ENCODE measurements at regions not wholly inside any gene's neighbourhood (a gene's known extent, or its start where the extent isn't known, plus 50 kb on each side); places are given as distances from the start of the nearest gene placed in this dataset.
"Not testable (repeated sequence)": the region's sequence is repeated elsewhere in the genome, so short reads cannot be mapped to it uniquely, and the experiment has no call there.

DNA sequence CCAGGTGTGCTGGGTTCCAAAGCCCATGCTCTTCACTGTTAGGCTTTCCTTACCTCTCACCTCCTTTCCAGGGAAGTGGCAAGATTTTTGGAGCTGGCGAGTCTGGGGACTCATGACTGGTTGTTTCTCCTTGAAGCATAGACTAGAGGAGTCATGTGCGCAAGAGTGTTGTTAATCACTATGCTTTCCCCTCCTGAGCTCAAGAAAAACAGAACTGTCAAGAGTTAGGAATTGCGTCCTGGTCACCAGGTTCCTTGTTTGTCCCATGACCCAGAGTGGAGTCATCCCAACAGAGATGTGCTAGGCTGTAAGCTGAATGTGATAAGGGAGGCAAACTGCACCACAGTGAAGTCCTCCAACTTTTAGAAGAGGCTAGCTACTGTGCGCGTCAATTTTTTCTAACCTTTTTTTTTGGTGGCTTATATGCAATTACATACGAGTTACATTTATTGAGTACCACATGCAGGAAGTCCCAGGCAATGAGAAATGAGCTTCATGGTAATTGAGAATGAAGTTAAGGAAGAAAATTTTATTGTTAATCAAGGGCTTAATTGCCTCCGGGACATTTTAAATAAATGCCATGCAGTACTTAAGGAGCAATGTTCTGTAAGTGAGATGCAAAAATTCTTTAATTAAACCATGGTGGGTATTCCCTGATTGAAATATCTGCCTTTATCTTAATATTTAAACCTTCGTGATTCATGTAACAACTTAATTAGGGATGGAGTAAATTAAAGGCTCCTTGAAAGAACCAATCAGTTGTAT is 233.9 kb downstream of the ZIC5 start:
- DNase-seq (ENCODE audit: low read depth in 2 of 2) = no peak

DNA sequence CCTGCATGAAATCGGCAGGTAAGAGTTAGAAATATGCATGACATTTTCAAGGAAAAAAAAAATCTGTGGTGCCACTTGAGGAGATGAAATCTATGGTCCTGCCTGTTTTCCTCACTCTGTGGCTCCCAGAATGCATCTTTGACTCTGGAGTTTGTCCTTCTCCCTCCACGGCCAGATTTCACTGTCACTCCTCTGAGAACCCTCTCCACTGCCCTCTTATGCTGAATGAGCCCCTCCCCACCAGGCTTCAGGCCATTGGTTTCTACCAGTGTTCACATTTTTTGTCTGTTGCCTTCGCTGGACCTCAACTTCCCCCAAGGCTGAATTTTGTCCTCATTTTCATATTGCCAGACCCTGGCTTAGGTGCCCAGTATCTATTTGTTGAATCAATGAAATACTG is 235.0 kb downstream of the ZIC5 start:
- no peak for DNase-seq (ENCODE audit: low read depth in 2 of 2)

DNA sequence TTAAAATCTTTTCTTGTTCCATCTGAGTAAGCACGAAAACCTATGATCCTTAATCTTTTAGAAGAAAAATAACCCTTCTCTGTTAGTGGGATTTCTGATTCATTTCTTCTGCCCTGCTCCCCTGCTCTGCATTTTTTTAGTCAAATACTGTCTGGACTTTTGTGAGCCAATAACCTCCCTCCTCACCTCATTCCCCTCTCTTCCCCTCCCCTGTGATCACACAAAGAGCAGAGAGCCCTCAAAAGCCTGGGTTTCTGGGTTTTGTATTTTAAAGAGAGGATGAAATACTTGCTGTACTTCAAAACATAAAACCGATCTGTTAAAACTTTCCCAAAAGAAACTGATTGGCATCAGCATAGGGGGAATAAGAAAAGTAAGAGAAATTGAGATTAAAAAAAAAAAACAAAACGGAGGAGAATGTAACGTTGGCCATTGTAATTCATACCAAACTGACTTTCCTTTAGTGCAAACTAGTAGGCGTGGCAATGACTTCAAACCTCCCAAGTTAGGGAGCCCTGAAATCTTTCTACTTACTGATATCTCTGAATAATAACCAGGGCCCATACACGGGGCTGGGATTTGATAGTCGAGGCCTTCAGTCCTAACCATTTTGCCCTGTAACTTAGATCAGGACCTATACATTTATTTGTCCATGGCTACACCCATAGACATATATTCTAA is 232.9 kb downstream of the TM9SF2 start:
- DNase-seq (ENCODE audit: low read depth in 2 of 2) = no peak

DNA sequence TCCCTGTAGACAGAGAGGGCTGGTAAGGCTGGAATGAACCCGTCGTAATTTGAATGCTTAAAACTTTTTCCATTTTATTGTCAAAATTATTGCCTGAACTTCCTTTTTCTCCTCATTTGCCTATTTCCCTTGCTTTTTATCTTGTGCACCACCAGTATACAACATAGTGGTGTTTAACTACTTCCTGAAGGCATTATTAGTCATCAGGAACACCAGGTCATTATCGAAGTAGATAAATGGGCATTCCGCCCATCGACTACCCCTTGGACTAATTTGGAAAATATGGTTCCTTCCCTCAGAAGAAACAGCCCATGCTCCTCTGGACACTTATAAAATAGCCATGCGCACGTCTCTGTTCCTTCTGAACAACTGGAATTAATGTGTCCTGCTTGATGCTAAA is 232.1 kb downstream of the TM9SF2 start:
- DNase-seq (ENCODE audit: low read depth in 2 of 2) = no peak

DNA sequence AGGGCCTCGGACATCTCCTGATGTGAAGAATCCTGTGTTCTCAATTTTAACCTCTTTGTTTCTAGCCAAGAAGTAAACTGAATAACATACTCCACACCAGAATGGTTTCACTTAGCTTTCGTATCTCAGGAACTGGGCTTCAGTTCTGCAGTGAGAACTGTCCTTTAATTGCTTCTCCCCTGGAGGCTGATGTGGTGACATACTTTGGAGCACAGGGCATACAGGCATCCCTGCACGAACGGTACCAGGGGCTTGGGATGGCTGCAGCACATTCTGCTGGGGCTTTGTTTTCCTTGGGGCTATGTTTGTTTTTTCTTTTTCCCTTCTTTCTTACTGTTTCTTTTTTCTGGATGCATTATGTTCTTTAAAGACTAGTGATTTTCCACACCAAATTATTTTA is 230.5 kb downstream of the TM9SF2 start:
- no peak for DNase-seq (ENCODE audit: low read depth in 2 of 2)

DNA sequence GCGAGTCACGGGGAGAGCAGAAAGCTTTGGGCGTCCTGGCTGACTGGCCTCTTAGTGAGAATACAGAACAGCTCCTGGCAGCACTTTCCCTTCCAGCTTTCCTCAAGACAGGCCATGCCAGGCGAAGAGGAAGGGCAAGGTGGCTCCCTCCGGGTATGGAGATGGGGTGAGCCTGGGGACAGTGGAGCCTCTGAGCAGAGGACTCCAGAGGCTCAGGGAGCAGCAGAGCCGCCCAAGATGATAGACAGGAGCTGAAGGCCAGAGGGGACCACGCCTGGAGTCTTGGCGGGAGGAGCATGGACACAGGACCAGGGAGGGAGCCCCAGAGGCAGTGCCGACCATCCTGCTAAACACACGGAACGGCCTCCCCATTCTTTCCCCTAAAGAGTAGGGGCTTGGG is 229.1 kb downstream of the TM9SF2 start:
- DNase-seq (ENCODE audit: low read depth in 2 of 2) = no peak

DNA sequence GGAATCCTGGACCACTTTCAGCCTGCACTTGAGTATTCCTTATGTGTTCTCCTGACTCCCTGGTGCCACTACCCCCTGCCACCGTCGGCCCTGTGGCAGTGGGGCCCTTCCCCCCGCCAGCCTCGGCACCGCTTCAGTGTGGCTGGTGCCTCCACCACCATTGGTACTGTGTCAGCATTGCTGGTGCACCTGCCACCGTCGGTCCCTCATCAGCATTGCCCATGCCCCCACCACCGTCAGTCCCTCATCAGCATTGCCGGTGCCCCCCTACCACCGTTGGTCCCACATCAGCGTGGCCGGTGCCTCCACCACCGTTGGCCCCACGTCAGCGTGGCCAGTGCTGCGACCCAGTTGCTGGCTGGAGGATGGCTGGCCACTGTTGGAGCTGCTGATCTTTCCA is 228.5 kb downstream of the TM9SF2 start:
- no peak for DNase-seq (ENCODE audit: low read depth in 2 of 2)

DNA sequence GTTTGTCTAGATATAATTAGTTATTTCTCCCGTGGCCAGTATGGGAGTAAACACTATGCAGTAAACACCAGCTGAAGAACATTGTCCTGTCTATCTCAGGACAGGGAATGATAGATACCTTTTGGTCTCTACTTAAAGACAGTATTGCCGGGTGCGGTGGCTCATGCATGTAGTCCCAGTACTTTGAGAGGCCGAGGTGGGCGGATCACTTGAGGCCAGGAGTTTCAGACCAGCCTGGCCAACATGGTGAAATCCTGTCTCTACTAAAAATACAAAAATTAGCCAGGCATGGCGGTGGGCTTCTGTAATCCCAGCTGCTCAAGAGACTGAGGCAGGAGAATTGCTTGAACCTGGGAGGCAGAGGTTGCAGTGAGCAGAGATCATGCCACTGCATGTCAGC is 226.4 kb downstream of the TM9SF2 start:
- DNase-seq (ENCODE audit: low read depth in 2 of 2) = not testable (repeated sequence)

DNA sequence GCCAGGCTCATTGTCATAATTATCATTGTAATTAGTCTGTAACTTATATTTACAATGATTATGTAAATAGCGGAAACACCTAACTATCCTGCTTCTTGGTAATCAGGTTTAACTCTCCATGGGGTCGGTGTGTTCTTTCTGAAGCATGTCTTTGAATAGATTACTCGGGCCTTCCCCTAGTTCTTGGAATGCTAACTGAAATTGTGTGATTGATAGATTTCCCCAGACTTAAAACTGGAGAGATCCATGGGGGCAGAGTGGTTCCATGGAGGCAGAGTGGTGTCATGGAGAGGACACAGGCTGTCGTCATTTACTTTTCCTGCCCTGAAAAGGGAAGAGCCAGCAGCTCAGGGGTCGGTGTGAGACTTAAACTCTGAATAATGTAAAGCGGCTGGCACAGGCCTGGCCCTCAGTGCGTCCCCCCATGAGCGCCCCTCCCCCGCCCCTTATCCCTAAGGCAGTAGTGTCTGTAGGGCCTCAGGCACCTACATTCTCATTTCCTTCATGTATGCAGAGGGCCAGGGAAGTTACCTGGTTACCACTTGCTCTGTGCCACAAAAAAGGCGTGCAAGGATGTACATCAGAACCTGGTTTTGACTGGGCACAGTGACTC is 225.1 kb downstream of the TM9SF2 start:
- DNase-seq (ENCODE audit: low read depth in 2 of 2) = no peak

DNA sequence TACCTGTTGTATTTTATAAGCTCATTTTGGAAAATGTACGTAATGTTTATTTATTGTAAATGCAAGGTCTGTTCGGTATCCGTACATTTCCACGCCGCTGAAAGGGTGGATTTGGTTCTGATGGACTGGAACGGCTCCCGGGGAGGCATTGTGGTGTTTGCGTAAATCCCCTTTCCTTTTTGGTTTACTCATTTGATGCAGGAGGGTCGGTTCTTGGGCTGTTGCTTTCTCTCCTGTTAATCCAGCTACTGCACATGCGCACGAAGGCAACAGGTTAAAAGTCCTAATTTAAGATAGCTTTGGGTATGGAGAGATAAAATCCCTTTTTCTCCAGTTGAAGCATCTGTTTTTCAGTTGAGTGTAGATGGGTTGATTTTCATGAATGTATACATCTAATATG is 224.4 kb downstream of the TM9SF2 start:
- no peak for DNase-seq (ENCODE audit: low read depth in 2 of 2)

DNA sequence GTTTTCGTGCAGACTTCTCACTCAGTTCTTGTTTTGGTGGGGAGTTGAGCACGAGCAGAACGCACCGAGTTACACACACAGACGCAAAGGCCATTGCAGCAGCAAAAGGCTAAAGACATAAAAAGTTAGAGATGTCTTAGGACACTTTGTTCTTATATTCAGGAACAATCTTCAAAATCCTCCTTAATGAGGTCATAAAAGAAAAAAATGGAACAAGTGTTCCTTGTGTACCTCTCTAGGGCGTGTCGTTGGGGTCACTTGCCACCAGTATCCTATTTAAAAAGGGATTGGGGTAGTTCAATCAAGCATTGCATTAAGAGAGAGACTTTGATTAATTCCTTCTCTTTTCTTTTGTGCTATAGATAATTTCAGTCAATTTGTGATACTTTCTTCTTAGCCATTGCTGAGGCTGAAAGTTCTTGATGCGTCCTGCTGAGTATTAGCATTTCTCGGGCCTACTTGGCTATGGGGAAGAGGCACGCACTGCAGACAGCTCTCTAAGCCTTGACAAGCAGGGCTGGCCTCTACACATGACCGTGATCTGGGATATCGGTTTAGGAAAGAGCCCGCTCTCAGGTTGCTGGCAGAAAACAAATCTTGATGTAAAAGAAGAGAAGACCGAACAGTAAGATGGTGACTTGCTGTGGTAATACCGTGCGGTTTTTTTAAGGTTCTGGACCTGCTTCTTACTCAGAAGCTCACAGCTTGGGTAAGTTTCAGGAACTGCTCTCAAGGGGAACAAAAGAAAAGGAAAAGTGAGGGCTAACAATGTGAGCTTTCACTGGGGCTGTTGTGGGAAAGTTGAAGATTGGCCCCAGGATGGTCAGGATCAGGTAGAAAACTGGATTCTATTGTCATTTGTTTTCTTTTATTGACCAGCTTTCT is 223.6 kb downstream of the TM9SF2 start:
- DNase-seq (ENCODE audit: low read depth in 2 of 2) = no peak

DNA sequence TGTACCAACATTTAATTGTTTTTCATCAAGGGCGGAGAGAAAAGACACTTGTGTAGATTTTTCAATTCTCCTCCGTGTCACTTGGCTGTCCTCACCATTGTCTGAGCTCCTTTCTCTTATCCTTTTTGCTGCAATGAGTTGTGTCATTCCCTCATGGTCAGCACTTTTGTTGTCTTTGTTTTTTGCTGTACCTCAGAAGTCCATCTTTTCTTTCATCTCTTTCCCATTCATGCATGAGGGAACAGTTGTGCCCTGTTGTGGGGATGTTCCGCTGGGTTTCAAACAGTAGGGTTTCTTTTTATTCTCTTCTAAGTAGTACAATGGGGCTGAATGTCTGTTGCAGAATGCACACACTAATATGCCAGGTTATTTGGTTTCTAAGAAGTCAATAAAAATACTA is 222.6 kb downstream of the TM9SF2 start:
- DNase-seq (ENCODE audit: low read depth in 2 of 2) = no peak

DNA sequence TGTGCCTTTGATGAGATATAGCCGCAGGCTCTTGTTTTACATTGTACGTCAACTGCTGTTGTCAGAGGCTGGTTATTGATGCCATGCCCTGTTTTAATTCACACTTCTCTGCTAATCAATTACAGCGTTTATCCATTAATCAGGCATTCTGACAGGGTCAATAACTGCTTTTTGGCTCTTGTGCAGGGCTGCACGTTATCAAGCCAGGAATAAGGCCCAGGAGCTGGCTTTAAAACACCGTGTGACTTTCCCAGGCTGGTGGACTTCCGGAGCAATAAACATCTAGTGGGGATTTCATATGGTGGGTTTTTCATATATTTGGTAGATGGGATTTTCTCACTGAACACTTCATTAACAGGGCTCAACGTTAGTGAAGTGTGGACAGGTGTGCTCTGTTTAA is 221.7 kb downstream of the TM9SF2 start:
- DNase-seq (ENCODE audit: low read depth in 2 of 2) = no peak

DNA sequence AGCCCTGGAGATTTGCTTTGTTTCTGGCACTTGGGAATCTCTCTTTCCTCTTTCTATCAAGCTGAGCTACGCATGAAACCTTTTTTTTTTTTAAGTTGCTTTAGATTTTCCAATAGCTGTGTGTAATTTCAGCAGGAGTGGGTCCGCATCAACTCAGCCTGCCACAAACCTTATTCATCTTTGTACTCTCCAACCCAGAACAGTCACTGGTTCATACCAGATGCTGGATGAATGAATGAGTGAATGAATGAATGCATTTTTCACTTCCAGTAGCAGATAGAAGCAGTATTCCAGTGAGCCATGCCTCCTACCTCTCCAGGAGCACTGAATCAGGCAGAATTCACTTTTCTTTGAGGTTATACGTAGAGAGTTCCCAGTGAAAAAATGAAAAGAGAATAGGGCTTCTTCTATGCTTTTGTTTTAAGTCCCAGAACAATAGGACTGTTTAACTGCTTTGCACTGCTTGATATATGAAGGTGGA is 221.1 kb downstream of the TM9SF2 start:
- DNase-seq (ENCODE audit: low read depth in 2 of 2) = no peak

DNA sequence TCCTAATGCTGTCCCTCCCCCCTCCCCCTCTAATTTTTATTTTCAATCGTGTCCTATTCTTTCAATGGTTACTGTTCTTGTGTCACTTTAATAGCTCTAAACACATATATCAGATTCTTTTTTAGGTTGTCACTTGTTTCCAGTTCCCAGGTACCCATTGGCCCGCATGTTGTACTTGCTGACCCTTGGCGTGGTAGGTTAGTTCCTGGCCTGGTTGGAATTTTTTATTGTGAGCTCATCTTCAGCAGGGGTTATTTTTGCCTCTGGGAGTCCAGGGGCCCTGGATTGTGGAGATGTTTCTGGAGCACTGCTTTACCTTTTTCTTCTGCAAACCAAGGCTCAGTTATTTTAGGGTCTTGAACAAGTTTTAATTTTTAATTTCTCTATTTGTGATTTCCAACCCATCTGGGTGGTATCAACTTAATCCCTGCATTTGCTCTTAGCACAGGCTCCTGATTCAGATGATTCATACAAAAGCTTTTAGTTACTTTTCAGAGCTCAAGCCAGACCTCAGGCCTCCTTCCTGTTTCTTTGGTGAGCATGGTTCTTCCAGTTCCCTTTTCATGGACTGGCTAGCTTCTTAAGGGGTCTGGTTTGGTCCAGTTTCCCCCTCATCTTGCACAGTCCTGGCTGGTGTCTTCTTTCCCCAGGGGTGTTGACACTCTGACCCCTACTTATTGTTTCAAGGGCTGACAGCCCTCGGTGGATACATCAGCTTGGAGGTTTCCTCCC is 220.5 kb downstream of the TM9SF2 start:
- no peak for DNase-seq (ENCODE audit: low read depth in 2 of 2)

DNA sequence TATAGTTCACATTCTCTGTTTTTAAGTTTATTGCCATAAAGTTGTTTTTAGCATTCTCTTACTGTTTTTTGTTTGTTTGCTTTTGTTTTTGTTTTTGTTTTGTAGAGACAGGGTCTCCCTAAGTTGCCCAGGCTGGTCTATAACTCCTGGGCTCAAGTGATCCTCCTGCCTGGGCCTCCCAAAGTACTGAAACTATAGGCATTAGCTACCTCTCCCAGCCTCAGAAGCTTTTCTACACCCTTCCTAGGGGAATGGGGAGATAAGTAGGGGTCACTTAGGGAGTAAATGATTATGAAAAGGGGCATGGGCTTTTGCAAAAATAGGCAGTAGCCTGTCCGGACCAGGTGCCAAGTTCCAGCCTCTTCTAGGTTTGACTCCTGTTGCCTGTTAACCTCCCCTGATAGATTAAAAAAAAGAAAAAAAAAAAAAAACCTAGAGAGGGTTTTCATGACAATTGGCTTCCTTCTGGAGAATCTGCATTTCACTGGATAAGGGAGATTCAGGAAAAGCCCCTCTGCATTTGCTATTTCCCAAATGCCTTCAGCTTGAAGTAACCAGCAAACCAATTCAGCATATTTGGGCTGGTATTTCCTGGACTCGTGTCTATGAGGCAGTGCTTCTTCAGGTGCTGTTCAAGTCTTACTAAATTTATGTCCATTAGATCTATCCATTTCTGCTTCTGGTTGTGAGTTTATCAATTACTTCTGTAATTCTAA is 216.8 kb downstream of the TM9SF2 start:
- DNase-seq (ENCODE audit: low read depth in 2 of 2) = no peak

DNA sequence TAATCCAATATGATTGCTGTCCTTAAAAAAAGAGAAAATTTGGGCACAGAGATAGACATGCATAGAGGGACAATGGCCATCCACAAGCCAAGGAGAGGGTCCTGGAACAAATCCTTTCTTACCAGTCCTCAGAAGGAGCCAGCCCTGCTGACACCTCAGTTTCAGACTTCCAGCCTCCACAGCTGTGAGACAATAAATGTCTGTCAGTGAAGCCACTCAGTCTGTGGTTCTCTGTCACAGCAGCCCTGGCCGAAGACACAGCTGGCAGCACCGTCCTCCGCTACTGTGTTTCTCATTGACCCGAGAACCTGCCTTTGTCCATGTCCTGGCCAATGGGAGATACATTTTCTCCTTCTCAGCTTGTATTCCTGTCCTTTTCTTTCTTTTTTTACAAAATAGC is 207.9 kb downstream of the TM9SF2 start:
- no peak for DNase-seq (ENCODE audit: low read depth in 2 of 2)

DNA sequence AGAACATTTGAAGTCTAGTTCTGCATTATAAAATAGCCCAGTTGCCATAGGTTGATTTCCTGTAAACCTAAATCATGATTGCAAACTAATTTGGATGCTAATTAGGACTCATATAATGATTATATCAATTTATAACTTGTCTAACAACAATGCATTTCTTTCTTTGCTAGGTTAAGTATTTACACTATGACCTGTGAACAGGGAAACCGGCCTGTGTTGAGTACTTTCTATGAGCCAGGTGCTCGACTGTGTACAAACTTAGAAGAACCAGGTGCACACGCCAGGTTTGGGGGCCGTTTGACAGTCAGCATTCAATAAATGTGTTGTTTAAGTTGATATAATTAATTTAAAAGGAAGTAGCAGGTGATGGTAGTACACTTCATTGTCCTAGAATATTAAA is 203.1 kb downstream of the TM9SF2 start:
- DNase-seq (ENCODE audit: low read depth in 2 of 2) = no peak

DNA sequence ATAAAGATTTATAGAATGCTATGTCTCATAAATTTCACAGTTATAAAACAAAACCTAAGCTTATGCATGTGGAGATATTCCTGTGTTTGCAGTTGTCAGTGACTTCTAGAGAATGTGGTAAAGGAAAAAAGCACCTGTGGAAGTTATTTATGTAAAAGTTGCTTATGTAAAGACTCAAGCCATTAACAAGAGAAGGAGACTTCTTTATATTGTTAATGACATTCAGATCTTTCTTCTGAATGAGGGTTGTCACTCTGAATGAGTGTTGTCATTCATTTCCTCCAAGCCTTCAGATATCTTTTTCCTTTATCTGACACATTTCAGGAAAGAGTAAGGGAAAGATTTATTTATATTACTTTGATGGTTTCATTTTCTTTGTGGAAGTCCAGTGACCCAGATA is 202.6 kb downstream of the TM9SF2 start:
- DNase-seq (ENCODE audit: low read depth in 2 of 2) = no peak

DNA sequence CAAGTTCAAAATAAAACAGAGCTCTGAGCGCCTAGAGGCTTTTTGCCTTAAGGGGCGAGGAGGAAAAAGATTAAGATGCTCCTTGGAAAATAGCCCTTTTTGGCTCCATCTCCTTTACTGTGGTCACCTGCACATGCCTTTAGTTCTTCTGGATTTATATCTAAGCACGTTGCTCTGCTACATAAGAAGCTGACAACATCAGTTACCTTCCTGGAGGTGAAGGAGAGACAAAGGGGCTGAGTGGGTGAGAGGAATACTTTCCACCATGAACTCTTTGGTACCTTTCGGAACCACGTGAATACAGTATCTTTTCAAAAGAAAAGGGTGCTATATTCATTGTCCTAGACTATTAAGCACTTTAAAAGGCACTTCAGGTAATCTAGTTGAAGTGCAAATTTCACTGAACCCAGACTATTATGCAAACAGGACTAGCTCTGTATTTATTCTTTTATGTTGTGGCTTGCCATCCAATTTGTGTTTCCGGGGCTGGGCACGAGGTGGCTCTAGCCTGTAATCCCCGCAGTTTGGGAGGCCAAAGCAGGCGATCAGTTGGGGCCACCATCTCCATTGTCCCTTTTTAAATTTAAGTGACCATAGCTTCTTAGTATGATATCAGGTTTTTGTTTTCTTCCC is 201.5 kb downstream of the TM9SF2 start:
- DNase-seq (ENCODE audit: low read depth in 2 of 2) = no peak
